NCI-H1694 treated with DMSO at 0.1 percent for 48 hours (cell line): ENCODE measurements at regions not wholly inside any gene's neighbourhood (a gene's known extent, or its start where the extent isn't known, plus 50 kb on each side); places are given as distances from the start of the nearest gene placed in this dataset.
A peak's percentile ranks its signal among the peaks of the same experiment; 100 is the strongest.

Experiments
- DNase-seq: peaks from one replicate; lab custom pipeline; 2025; lab: John Stamatoyannopoulos, UW

DNA sequence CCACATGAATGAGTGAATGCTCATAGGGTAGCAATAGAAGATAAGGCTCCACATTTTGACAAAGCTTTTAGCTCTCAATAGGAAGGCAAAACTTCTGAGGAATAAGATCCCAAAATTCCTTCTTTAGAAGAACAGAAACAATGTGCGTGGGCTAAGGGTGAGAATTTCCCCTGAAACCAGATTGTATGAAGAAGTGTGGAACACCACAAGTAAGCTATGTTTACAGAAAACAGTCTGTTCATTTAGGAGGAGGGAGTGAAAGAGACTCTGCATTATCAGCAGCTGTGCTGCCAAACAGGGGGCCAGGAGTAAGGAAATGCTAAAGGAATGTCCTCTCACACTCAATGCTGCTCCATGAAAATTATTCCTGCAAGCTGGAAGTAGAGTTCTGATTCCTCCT, 851.6 kb downstream of the CENPC start:
- no peak for DNase-seq

DNA sequence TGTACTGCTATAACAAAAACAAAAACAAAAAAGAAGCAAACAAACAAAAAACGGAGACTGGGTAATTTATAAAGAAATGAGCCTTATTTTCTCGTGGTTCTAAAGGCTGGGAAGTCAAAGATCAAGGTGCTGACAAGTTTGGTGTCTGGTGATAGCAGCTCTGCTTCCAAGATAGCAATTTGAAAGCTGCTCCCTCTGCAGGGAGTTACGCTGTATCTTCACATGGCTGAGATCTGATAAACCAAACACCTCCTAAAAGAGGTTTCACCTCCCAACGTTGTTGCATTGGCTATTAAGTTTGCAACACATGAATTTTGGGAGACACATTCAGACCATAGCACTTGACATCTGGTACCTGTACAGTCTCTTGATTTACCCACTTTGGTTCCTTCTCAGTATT, 854.2 kb downstream of the CENPC start:
- DNase-seq: no peak

DNA sequence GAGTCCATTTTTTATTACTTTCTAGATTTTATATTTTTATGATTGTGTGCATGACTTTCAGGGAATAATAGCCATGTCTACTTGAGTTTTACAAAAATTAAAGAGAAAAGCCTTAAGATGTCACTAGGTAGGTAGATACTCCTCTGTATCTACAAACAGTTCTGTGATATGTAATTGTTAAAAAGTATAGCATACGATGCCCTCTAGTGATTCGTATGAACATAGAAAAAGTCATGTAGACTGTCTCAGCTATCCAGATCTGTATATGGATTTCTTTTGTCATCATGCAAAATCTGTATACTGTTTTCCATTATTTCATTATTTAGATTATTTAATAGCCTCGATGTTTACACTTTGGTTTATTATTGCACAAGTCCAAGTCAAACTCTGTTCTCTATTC, 856.6 kb downstream of the CENPC start:
- DNase-seq: peak; percentile 55

DNA sequence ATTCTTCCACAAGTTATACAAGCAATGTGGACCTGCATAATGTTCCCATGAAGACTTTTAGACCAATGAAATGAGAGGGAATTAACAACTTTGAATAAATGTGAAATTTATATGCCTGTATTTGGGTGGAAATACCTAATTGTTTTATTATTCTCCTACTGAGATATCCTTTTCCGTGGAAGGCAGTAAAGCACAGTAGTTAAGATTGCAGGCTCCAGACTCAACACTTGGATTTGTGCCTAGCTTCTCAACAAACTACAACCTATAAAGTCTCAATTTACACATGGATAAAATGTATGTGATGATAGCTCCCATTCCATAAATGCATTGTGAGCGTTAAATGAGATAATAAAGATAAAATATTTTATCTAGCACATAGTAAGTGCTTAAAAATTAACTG, 857.8 kb downstream of the CENPC start:
- DNase-seq: no peak

DNA sequence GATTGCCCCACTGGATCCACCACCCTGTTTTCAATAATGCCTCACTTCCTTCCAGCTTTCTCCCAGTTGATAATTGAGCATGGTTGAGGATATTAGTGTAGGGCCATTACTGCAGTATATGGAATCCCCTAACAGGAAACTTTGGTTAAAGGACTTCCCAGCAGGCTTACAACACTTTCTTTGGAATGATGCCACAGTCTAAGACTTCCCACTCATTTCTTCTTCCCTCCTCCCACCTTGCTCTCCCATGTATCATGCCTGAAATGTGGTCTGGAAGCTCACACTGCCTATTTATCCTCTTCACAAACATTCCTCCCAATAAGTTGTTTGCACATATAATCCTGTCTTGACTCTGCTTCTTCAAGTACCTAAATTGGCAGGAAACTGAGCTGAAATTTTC, 863.3 kb downstream of the CENPC start:
- DNase-seq: no peak

DNA sequence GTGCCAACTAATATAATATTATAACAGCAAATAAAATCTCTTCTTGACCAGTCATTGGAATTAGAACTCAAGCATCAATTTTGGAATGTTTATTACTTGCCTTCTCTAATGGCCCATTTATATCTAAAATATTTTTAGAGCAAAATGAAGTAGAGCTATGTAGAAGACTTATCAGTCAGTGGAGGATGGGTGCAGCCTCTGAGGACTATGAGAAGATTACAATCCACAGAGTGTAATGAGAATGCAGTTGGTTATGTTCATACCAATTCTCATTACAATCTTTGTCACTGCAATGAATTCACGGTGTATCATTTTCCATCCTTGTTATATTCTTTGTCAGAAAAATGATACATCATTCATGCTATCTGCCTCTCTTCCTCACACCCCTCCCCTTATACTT, 878.1 kb downstream of the CENPC start:
- DNase-seq: no peak

DNA sequence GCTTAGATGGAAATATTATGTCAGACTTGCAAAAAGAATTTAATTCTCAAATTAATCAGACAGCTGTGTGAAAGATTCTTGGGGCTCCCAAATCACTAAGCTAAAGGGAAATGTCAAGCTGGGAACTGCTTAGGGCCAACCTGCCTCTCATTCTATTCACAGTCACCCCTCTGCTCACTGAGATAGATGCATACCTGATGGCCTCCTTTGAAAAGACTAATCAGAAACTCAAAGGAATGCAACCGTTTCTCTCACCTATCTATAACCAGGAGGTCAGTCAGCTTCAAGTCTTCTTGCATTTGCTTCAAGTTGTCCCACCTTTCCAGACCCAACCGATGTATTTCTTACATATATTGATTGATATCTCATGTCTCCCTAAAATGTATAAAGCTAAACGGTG, 882.7 kb downstream of the CENPC start:
- no peak for DNase-seq

DNA sequence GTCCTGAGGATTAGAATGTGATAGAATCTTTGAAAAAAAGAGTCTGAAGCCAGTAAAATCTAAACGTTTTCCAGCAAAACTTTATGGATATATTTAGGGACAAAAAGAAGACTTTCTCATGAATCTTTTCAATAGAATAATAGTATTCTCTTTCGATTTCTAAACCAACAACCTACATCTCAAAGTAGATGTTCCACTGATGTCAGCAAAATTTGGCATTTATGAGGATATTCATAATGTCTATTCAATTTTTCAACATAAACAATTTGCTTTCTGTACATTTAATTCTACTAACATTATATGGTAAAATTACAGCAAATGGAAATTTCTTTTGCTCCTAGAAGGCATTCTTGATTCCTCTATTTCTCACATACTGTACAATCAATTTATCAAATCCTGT, 886.5 kb downstream of the CENPC start:
- DNase-seq: no peak

DNA sequence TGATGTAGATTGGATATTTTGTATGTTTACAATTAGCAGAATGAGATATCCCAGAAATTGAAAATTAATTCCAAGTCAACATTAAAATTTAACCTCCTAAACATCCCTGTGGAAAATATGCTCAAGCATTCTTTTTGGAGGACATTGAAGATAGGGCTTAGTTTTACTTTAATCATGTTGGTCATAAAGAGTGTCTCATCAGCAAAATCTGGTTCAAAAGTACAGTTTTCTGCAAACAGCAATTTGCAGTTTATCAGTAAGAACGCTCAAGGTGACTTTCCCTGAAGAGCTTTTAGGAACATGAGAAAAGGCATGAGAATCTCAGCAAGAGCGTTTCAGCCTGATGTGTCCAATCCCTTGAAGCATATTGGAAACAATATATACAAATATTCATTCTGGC, 889.8 kb downstream of the CENPC start:
- no peak for DNase-seq

DNA sequence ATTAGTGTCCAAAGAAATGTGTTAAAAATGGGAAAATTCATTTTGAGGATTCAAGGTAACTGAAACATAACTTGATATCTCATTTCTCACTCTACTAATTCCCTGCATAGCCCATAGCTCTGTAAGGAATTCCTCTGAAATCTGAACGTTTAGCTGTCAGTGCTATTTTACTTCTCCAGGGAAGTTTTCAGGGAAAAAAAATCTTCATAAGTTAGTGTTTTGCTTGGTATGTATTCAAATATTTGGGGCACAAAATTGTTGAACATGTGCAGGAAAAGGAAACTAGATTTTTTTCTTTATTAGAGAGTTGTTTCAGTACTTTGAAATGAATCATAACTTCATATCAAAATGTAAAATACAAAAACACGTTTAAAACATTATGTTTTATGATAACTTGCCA, 891.4 kb downstream of the CENPC start:
- DNase-seq: no peak

DNA sequence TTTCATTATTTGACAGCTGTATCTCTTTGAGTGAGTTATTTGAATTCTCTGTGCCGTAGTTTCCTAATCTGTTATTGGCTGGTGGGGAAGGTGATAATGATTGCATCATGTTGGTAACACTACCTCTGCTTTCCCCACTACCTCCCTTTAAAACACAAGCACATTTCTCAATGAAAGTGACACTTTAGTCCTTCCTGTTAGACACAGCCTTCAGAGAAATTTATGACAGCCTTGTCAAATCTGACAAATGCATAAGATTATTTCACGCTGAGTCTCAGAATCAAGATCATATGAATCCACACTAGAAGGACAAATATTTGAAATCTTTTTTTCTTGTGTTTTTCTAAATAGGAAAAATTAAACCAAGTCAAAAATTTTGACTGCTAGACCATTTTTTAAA, 896.1 kb downstream of the CENPC start:
- no peak for DNase-seq

DNA sequence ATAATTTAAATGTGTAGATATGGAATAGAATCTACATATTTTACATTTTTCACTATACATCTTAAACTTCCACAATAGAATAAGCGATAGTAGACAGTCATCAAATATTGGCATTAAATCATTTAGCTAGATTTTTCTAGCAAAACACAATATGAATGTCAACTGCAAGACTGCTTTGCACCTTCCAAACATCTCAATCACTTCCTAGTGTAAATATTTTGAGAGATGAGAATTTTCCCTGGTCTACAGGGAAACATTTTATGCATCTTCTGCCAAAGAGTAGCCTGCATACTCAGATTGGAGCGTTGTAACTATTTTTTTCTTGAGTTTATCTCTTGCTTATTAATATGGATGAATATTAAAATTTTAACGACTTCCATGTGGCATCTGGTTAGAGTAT, 897.4 kb downstream of the CENPC start:
- DNase-seq: no peak

DNA sequence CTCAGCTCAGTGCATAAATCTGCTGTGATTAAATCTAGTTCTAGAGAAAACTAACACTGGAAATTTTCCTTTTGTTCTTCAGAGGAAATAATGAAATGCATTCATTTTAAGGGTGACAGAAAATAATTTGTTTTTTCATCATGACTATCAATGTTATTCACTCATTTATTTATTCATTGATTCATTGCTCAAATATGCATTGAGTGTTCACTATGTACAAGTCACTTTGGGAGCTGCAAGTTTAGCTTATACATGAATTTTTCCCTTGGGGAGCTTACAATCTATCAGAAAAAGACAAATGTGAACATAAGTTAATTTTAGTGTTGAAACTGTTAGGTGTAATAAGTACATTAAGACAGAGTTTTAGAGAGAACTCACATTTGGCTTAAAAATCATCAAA, 897.8 kb downstream of the CENPC start:
- DNase-seq: no peak

DNA sequence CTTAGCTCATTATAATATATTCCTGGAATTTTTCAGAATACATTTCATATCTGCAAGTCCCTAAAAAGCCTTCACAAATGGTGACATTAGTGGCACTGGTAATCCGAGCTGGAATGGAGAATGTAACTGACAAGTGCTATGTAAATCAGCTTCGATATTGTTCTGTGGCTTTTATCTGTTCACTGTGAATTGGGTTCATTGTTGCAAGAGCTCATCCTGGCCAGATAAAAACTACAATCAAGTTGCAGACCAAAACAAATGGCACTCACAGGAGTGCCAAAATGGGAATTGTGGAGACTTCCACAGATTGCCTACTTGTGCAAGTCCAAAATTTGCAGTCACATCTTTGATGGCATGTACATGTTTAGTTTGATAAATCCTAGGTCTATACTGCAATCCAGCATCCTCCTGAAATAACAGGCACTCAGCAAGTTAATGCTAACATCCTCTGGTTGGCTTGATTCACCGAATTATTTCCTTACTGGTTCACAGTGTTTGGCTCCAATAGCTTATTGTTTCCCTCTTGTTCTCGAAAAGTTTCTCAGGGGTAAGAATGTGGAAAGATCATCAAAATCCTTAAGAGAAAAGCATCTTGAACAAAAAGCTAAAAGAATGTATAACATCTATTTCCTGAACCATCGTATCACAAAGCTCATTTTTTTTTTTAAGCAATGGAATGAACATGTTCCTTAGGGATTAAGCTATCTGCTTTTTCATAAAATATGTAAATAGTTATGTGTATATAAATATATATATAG, 904.9 kb downstream of the CENPC start:
- DNase-seq: no peak

DNA sequence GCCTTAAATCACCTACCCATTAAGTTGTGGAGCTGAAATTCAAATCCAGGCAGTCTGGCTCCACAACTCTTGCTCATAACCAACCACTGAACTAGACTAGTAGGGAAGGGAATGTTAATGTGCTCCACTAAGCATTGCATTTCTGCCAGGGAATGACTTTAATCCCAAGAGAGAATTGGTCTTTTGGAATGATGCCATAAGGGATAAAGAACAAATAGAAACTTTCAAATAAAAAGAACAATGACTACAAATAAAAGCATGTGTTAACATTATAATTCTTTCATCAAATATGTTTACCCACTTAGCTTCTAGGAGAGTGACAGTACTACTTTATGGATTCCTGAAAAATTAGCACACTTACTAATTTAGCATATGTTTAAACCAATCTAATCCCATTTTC, 905.9 kb downstream of the CENPC start:
- no peak for DNase-seq

DNA sequence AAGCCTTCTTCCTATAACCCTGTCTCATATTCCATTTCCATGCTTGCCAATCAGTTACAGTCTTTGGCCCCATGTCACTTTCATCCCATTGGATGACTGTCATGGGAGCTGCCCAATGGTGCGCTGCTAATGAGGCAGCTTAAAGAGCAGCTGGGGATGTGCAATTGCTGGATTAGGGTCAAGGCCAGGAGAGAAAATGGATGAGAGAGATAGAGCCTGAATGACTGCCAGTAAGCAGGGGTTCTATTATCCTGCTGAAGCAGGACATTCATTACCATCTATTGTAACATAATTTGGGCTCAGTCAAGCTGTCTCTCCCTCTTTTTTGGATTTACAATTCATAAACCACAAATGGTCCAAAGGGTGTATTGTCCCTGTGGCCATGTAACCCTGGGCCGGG, 909.0 kb downstream of the CENPC start:
- DNase-seq: no peak

DNA sequence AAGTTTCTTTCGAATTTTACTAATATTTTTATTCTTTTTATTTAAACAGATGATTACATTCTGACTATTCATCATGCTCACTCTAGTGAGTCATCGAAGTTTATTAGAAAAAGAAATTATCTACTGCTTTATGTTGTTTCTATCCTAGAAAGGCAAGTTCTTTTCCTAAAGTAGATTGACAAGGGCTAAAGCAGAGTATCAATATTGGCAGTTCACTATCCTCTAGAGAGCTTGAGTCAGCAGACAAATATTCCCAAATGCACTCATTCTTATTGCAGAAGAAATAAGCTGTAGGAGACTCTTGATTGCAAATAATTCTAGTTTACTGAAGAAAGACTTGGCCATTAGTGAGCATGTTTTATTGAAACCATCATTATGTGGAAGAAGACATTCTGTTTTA, 911.8 kb downstream of the CENPC start:
- DNase-seq: no peak

DNA sequence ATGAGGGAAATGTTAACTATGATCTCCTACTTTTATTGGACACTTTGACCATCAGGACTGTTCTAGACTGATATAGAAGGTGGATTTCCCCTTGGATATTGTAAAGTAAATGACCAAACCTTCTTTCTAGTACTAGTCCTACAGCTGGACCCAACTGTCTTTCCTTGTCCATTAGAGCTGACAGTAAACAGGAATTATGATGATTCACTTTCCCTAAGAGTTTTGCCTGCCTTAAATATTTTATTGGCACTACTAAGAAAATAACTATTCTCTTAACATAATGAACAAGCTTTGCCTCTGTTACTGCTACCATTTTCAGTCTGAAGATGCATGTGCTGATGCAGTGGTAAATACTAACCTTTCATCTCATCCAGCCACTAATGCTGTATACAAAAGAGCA, 915.4 kb downstream of the CENPC start:
- DNase-seq: no peak

DNA sequence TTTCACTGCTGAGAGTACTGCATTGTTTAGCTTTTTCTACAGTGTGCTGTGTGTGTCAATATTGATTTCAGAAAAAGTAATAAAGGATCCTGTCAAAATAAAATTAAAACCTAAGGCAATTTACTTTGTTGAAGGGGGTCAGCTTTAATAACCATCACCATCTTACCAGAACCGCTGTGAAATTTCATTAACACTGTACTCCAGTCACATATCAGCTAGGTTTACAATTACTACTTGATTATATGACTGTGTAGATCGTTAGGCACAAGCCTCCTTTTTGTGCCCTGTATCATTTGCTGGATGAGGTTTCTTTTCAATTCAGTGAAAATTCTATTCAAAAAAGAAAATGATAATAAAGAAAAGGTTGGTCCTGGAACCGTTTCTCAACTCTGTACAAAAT, 917.2 kb downstream of the CENPC start:
- DNase-seq: no peak

DNA sequence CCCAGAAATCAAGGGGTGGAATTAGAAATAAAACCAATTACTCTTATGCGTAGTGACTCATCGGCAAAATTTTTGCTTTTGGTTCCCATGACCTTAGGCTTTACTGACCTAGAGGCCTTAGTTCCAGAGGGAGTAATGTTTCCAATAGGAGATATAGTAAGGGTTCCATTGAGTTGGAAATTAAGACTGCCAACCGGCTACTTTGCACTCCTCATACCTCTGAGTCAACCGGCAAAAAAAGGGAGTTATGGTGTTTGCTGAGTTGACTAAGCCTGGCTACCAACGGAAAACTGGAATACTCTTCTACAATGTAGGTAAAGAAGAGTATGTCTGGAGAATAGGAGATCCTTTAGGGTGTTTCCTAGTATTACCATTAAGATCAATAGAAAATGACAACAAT, 919.8 kb downstream of the CENPC start:
- no peak for DNase-seq

DNA sequence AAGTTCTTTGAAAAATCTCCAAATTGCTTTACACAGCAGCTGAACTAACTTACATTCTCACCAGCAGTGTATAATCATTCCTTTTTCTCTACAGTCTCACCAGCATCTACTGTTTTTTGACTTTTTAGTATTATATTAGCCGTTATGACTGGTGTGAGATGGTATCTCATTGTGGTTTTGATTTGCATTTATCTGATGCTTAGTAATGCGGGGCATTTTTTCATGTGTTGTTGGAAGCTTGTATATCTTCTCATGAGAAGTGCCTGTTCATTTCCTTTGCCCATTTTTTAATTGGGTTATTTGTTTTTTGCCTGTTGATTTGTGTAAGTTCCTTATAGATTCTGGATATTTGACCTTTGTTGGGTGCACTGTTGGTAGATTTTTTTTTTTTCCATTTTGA, 931.7 kb downstream of the CENPC start:
- DNase-seq: no peak

DNA sequence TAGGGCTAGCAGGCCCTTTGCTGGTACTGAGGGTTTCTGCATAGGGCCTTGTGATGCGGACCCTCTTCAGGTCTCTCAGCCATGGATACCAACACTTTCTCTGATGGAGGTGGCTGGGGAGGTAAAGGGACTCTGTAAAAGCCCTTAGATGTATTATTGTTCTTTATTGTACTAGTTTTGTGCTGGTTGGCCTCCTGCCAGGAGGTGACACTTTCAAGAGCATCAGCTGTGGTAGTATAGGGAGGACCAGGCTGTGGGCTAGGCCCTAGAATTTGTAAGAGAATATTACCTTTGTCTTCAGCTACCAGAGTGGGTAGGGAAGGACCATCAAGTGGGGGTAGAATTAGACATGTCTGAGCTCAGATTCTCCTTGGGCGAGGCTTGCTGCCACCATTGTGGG, 936.3 kb downstream of the CENPC start:
- DNase-seq: no peak

DNA sequence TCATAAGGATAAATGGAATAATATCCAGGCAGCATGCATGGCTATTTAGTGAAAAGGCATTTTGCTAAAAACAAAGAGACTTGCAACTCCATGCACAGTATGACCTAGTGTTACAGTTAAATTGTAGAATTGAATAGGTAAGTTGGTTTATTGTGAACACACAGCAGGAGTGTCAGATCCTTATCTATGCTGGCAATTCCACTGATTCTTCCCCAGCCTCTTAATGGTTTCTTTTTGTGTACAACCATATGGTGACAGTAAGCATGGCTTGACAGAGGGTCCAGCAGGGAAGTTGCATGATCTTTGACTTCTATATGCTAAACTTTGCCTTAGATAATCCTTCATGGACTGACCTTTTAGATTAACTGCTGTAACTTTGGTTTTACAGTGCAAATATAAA, 936.6 kb upstream of the EPHA5 start:
- no peak for DNase-seq

DNA sequence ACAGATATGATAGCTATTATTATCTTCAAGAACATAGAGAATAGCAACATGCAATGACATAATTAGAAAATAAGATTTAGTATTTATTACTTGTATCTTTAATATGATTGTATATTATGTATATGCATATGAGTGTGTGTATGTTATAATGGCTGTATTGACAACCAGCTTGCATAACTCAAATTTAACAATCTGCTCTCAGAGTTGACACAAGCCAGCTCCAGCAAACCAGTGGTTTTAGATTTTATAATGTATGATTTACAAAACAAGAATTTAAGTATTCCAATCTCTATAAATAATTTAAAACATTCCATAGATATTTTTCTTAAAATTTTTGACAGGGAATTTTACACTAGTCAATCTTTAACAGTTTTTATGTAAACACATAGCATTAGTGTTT, 935.9 kb upstream of the EPHA5 start:
- no peak for DNase-seq

DNA sequence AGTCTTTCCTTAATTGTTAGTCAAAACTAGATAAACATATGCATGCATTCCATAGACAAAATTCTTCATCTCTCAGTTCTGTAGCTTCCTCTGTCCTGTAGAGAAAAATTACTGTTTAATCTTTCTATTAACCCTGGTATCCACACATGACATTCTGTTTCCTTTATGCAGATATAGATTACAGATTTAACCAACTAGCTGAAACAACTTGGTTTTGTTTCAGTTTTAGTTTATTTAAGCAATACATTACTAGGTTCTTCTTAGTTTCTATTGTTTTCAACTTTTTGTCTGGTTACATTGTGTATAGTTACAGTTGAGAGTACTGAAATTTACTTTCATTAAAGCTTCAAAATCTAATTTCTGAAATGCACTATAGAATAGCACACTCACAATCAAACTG, 933.9 kb upstream of the EPHA5 start:
- DNase-seq: no peak
